HCT116 (cell line): ENCODE measurements at regions not wholly inside any gene's neighbourhood (a gene's known extent, or its start where the extent isn't known, plus 50 kb on each side); places are given as distances from the start of the nearest gene placed in this dataset.
"Not testable (repeated sequence)": the region's sequence is repeated elsewhere in the genome, so short reads cannot be mapped to it uniquely, and the experiment has no call there.

Experiments
- ATAC-seq: fragments of 200-7000 bp; cut with Tn5 transposase; 2 replicates; pipeline ENCODE4 v1.9.1; 2020; ENCODE audit warnings: mild to moderate bottlenecking, moderate library complexity
- BruUV-seq: library from RNA; stranded (reverse); fragments of 400-500 nt; replicated peaks from 2 replicates; lab custom pipeline; 2021; lab: Mats Ljungman, UMichigan
- CTCF ChIA-PET: fragments of 300-600 bp; sonication (Branson Sonifier 250); formaldehyde crosslinking; loops from one replicate; lab custom pipeline; 2021; ENCODE audit warnings: antibody characterized with exemption; lab: Charles Lee
- POLR2A ChIA-PET: fragments of 300-600, 350-600 bp; sonication (Branson Sonifier 250); formaldehyde crosslinking; loops from one replicate; lab custom pipeline; 2021; ENCODE audit warnings: antibody characterized with exemption; lab: Charles Lee
- RAD21 ChIA-PET, 2 experiments: fragments of 300-600 bp; sonication (Branson Sonifier 250); formaldehyde crosslinking; loops; one replicate each; lab custom pipeline; 2023; ENCODE audit warnings: low total read pairs in 2 of 2; ENCODE audit not compliant: uncharacterized antibody in 2 of 2, unreplicated experiment in 2 of 2, low non-redundant PET in 1 of 2; lab: Charles Lee
- DNase-seq: peaks from one replicate; pipeline ENCODE4 v3.0.0-alpha.2; 2010; ENCODE audit warnings: low read depth, low spot score
- H2AFZ ChIP-seq: fragments of 200-600 bp; shearing (Covaris generic), sonication (generic); 2 replicates; pipeline ENCODE4 v1.6.1; 2017; ENCODE audit warnings: low read depth, mixed run types, mixed read lengths, antibody characterized with exemption, low read length; ENCODE audit not compliant: poor library complexity, severe bottlenecking
- H3K27ac ChIP-seq: 2 replicates; pipeline ENCODE4 v1.5.1; 2012; ENCODE audit warnings: low read depth, low read length
- H3K27me3 ChIP-seq: fragments of 200-600 bp; sonication (generic); 2 replicates; pipeline ENCODE4 v1.6.1; 2016; ENCODE audit warnings: mixed run types, low read length, mixed read lengths; ENCODE audit not compliant: insufficient read depth
- H3K36me3 ChIP-seq, 2 experiments: fragments of 200-500 bp in 1 of 2; fragments of 200-600 bp in 1 of 2; sonication (Bioruptor generic) in 1 of 2; sonication (generic) in 1 of 2; 2 replicates each; pipeline versions ENCODE4 v1.5.1 to v1.6.1; 2014 to 2016; ENCODE audit warnings: low read length in 2 of 2, inconsistent platforms in 1 of 2, mixed read lengths in 1 of 2, mixed run types in 1 of 2; ENCODE audit not compliant: insufficient read depth in 2 of 2, control insufficient read depth in 1 of 2
- H3K4me1 ChIP-seq, 2 experiments: fragments of 200-600 bp in 1 of 2; sonication (generic) in 1 of 2; 2 replicates each; pipeline versions ENCODE4 v1.5.1 to v1.6.1; 2012 to 2017; ENCODE audit warnings: low read length in 2 of 2, inconsistent platforms in 1 of 2, mild to moderate bottlenecking in 1 of 2, mixed read lengths in 1 of 2, mixed run types in 1 of 2, moderate library complexity in 1 of 2; ENCODE audit not compliant: insufficient read depth in 2 of 2, control insufficient read depth in 1 of 2
- H3K4me2 ChIP-seq: fragments of 200-600 bp; sonication (generic); 2 replicates; pipeline ENCODE4 v1.6.1; 2017; ENCODE audit warnings: mixed run types, low read length, mixed read lengths
- H3K4me3 ChIP-seq, 2 experiments: fragments of 200-600 bp in 1 of 2; sonication (generic) in 1 of 2; replicated peaks in 1 of 2; 2 replicates each; pipeline ENCODE4 v1.5.1; 2011 to 2016; ENCODE audit warnings: low read length in 2 of 2, control low read depth in 1 of 2, low read depth in 1 of 2, mild to moderate bottlenecking in 1 of 2, mixed read lengths in 1 of 2, mixed run types in 1 of 2
- H3K79me2 ChIP-seq: fragments of 200-600 bp; sonication (generic); 2 replicates; pipeline ENCODE4 v1.6.1; 2017; ENCODE audit warnings: mild to moderate bottlenecking, mixed run types, low read length, moderate library complexity, mixed read lengths; ENCODE audit not compliant: insufficient read depth
- H3K9ac ChIP-seq: fragments of 200-600 bp; sonication (generic); 2 replicates; pipeline ENCODE4 v1.6.1; 2016; ENCODE audit warnings: low read length, mixed read lengths
- H3K9me2 ChIP-seq: fragments of 200-600 bp; sonication (generic), shearing (Covaris generic); 2 replicates; pipeline ENCODE4 v1.6.1; 2017; ENCODE audit warnings: mixed run types, mild to moderate bottlenecking, moderate library complexity; ENCODE audit not compliant: insufficient read depth
- H3K9me3 ChIP-seq, 2 experiments: fragments of 200-500 bp in 1 of 2; fragments of 200-600 bp in 1 of 2; sonication (Bioruptor generic) in 1 of 2; sonication (generic) in 1 of 2; 2 replicates each; pipeline ENCODE4 v1.6.1; 2014 to 2017; ENCODE audit warnings: low read length in 2 of 2, mixed read lengths in 2 of 2, inconsistent platforms in 1 of 2, low read depth in 1 of 2, mild to moderate bottlenecking in 1 of 2, mixed run types in 1 of 2, moderate library complexity in 1 of 2; ENCODE audit not compliant: control insufficient read depth in 1 of 2, insufficient read depth in 1 of 2
- H4K20me1 ChIP-seq: fragments of 200-600 bp; sonication (generic), shearing (Covaris generic); 2 replicates; pipeline ENCODE4 v1.6.1; 2017; ENCODE audit warnings: mixed run types, mild to moderate bottlenecking, moderate library complexity; ENCODE audit not compliant: insufficient read depth
- SP1 ChIP-seq: IDR thresholded peaks from 2 replicates; pipeline ENCODE4 v1.6.1; 2012; ENCODE audit warnings: low read depth
- TCF7L2 ChIP-seq: IDR thresholded peaks from 2 replicates; pipeline ENCODE4 v1.7.0; 2011; ENCODE audit warnings: borderline replicate concordance, inconsistent platforms; ENCODE audit not compliant: insufficient read depth, insufficient read length; ENCODE audit errors: extremely low read depth
- YY1 ChIP-seq: IDR thresholded peaks from 2 replicates; pipeline ENCODE4 v1.6.1; 2011; ENCODE audit warnings: low read length, low read depth, moderate library complexity, mild to moderate bottlenecking; ENCODE audit not compliant: insufficient replicate concordance; ENCODE audit errors: extremely low read depth
- intact Hi-C: fragments of 100-400 bp; cut with micrococcal nuclease; formaldehyde crosslinking; loops from 2 replicates; pipeline ENCODE4 v1.10.0; 2022

DNA sequence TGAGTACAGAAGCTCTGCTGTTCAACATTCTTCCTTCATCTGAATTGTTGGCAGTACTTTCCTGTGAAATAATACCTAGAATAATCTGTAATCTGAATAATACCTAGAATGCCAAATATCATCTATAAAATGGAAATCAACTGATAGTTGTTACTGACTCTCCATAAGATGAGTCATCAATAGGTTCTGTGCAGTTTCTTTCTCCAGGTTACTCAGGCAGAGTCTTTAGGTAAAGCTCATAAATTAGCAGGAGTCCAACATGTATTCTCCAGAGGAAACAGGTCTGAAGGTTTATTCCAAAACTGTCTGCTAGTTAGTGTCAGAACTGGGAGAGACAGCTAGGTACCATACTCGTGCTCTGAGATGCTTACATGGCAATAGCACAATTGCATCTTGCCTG lies 282.0 kb upstream of the MAP2 start:
- H3K4me3 ChIP-seq = no peak overlapping the region
- no peaks in the 10 kb centered on the region for H3K4me1 ChIP-seq
- H3K27ac ChIP-seq = no peak overlapping the region
- no peaks in the 10 kb centered on the region for H3K79me2 ChIP-seq
- ATAC-seq (no peak), DNase-seq (no peak)
- 0 out of 2 replicates have a peak, but pooled peaks cover 17% of the 10 kb centered on the region for H3K27me3 ChIP-seq
- H3K9me3 ChIP-seq = no peaks in the 10 kb centered on the region
- no TSS peak for BruUV-seq
- ChIA-PET RAD21 (no interaction called here), CTCF (no interaction called here), POLR2A (no interaction called here)
- no peak for TF ChIP-seq TCF7L2
- no peak for TF ChIP-seq SP1
- no peak for TF ChIP-seq YY1
- no peak overlapping the region for H2AFZ ChIP-seq
- no peak overlapping the region for H3K9ac ChIP-seq
- no peaks in the 10 kb centered on the region for H3K9me2 ChIP-seq
- H3K36me3 ChIP-seq = no peaks in the 10 kb centered on the region
- H4K20me1 ChIP-seq = no peaks in the 10 kb centered on the region
- H3K4me2 ChIP-seq = no peak overlapping the region
- intact Hi-C loops = no loop called here

DNA sequence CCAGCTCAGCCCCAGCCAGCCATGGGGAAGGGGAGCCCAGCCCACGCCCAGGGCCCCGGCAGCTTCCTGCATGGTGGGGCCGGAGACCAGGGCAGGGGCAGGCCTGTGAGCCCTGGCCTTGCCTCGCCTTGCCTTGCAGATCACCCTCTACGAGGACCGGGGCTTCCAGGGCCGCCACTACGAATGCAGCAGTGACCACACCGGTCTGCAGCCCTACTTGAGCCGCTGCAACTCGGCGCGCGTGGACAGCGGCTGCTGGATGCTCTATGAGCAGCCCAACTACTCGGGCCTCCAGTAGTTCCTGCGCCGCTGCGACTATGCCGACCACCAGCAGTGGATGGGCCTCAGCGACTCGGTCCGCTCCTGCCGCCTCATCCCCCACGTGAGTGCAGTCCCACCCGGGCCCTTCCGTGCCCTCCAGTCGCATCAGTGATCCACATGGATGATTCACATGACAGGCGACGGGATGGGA lies 278.6 kb upstream of the MAP2 start:
- H3K27ac ChIP-seq, H3K9ac ChIP-seq, CTCF ChIA-PET, H2AFZ ChIP-seq, BruUV-seq, intact Hi-C loops, H3K4me1 ChIP-seq, H3K9me3 ChIP-seq, H3K4me3 ChIP-seq, H4K20me1 ChIP-seq, DNase-seq, H3K36me3 ChIP-seq, H3K9me2 ChIP-seq, H3K4me2 ChIP-seq, H3K27me3 ChIP-seq, RAD21 ChIA-PET, POLR2A ChIA-PET, ATAC-seq, H3K79me2 ChIP-seq: not testable (repeated sequence)
